ENCODE measurements at regions not wholly inside any gene's neighbourhood (a gene's known extent, or its start where the extent isn't known, plus 50 kb on each side); places are given as distances from the start of the nearest gene placed in this dataset.

DNA sequence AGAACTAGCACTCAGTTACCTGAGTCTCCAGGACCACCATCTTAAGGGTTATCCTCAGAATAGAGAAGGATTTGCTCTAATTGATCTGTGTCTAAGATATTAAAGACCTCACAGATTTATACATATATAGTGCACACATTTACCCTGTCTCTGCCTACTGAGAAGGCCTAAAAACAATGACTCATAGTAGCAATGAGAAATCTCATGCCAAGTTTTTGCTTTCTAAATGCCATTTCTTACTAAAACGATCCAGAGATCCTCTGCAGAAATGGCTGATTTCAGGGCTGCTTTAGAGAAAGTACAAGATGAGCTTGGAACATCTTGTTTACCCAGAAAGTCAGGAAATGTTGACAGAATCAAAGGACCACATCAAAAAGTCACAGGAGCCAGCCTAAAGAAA lies 79.1 kb upstream of the INPP4B start:
- H3K18ac ChIP-seq (ENCODE audit: insufficient read length, low read depth, low read length) = no peak overlapping the region
- H3K9me3 ChIP-seq (ENCODE audit: control insufficient read depth, low read depth, low read length) = no peaks in the 10 kb centered on the region
- no peak overlapping the region for H2BK5ac ChIP-seq (ENCODE audit: insufficient read length, low read length)
- no peak overlapping the region for H3T11ph ChIP-seq (ENCODE audit: low read length)
- Mint-ChIP-seq H3K4me1 (no peaks in the 10 kb centered on the region), H3K27ac (no peak overlapping the region), H3K4me3 (no peak overlapping the region), H3K27me3 (ENCODE audit: low read depth) (no peaks in the 10 kb centered on the region), H3K9me3 (no peaks in the 10 kb centered on the region), H3K36me3 (ENCODE audit: insufficient read depth in 1 of 3, low read depth in 3 of 3) (no peaks in the 10 kb centered on the region)
- H3K27ac ChIP-seq (ENCODE audit: insufficient read length, low read depth, low read length) = no peak overlapping the region
- no peak overlapping the region for H3K4ac ChIP-seq (ENCODE audit: low read depth, low read length)
- no peak overlapping the region for H3K4me2 ChIP-seq (ENCODE audit: insufficient read depth, insufficient read length, low read length)
- no peak overlapping the region for H2AFZ ChIP-seq (ENCODE audit: low read length)
- DNase-seq = no peak
- H3K4me1 ChIP-seq (ENCODE audit: insufficient read depth, low read length) = no peaks in the 10 kb centered on the region
- H2BK12ac ChIP-seq (ENCODE audit: insufficient read length, low read depth, low read length) = no peak overlapping the region
- H3K23ac ChIP-seq (ENCODE audit: insufficient read length, low read depth, low read length) = no peak overlapping the region
- no peak overlapping the region for H2BK20ac ChIP-seq (ENCODE audit: low read depth, low read length, poor library complexity, severe bottlenecking)
- no peak overlapping the region for H2BK120ac ChIP-seq (ENCODE audit: low read depth, low read length, poor library complexity, severe bottlenecking)
- no peak overlapping the region for H4K91ac ChIP-seq (ENCODE audit: insufficient read length, low read depth, low read length)
- no CpG with 5 or more reads among the region's 1 CpG for WGBS (ENCODE audit: extremely low coverage, insufficient read length, low lambda C conversion rate)
- H3K23me2 ChIP-seq (ENCODE audit: insufficient read length, low read depth, low read length, poor library complexity, severe bottlenecking) = no peaks in the 10 kb centered on the region
- H3K56ac ChIP-seq (ENCODE audit: insufficient read length, low read depth, low read length) = no peak overlapping the region
- H3K27me3 ChIP-seq (ENCODE audit: insufficient read depth, low read length) = no peaks in the 10 kb centered on the region
- H4K5ac ChIP-seq (ENCODE audit: insufficient read length, low read depth, low read length) = no peak overlapping the region
- H3K79me1 ChIP-seq (ENCODE audit: insufficient read depth, low read depth, low read length, poor library complexity, severe bottlenecking) = no peaks in the 10 kb centered on the region
- no peak overlapping the region for H3K14ac ChIP-seq (ENCODE audit: insufficient read depth, low read length)
- H2BK15ac ChIP-seq (ENCODE audit: low read depth, low read length) = no peak overlapping the region
- TF ChIP-seq, protein P1, sequence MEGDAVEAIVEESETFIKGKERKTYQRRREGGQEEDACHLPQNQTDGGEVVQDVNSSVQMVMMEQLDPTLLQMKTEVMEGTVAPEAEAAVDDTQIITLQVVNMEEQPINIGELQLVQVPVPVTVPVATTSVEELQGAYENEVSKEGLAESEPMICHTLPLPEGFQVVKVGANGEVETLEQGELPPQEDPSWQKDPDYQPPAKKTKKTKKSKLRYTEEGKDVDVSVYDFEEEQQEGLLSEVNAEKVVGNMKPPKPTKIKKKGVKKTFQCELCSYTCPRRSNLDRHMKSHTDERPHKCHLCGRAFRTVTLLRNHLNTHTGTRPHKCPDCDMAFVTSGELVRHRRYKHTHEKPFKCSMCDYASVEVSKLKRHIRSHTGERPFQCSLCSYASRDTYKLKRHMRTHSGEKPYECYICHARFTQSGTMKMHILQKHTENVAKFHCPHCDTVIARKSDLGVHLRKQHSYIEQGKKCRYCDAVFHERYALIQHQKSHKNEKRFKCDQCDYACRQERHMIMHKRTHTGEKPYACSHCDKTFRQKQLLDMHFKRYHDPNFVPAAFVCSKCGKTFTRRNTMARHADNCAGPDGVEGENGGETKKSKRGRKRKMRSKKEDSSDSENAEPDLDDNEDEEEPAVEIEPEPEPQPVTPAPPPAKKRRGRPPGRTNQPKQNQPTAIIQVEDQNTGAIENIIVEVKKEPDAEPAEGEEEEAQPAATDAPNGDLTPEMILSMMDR (conservative IDR thresholded peaks at IDR 0.05) = no peak
- no peak overlapping the region for H2AK5ac ChIP-seq (ENCODE audit: insufficient read length, low read length)
- no peak overlapping the region for H3K9ac ChIP-seq (ENCODE audit: extremely low read depth, insufficient read length, low read length)
- H3K79me2 ChIP-seq (ENCODE audit: insufficient read depth, low read length) = no peaks in the 10 kb centered on the region
- H4K20me1 ChIP-seq (ENCODE audit: control insufficient read depth, insufficient read depth, insufficient read length) = no peaks in the 10 kb centered on the region
- H4K8ac ChIP-seq (replicated peaks; ENCODE audit: insufficient read length, low read depth, low read length) = no peak overlapping the region

Data from H9 (cell line).